Left ventricle myocardium inferior (tissue), 1 donor: ENCODE measurements at regions not wholly inside any gene's neighbourhood (a gene's known extent, or its start where the extent isn't known, plus 50 kb on each side); places are given as distances from the start of the nearest gene placed in this dataset.
"Not testable (repeated sequence)": the region's sequence is repeated elsewhere in the genome, so short reads cannot be mapped to it uniquely, and the experiment has no call there.

Experiments
- DNase-seq: peaks from one replicate; pipeline ENCODE4 v3.0.0-alpha.2; 2020
- H3K27ac ChIP-seq: fragments of 200-600 bp; replicated peaks from 2 replicates; pipeline ENCODE4 v1.8.0; 2021
- H3K27me3 ChIP-seq: fragments of 200-600 bp; 2 replicates; pipeline ENCODE4 v1.8.0; 2021; ENCODE audit warnings: low read depth
- H3K36me3 ChIP-seq: fragments of 200-600 bp; 2 replicates; pipeline ENCODE4 v1.8.0; 2021
- H3K4me1 ChIP-seq: fragments of 200-600 bp; 2 replicates; pipeline ENCODE4 v1.8.0; 2021
- H3K4me3 ChIP-seq: fragments of 200-600 bp; 2 replicates; pipeline ENCODE4 v1.8.0; 2021; ENCODE audit warnings: mild to moderate bottlenecking, moderate library complexity
- H3K9me3 ChIP-seq: fragments of 200-600 bp; replicated peaks from 2 replicates; pipeline ENCODE4 v1.8.0; 2021
- intact Hi-C: fragments of 100-400 bp; cut with micrococcal nuclease; formaldehyde crosslinking; loops from one replicate; pipeline ENCODE4 v1.11.0; 2022
- TF ChIP-seq, protein P1 (sequence below): fragments of 200-600 bp; IDR thresholded peaks from 2 replicates; pipeline ENCODE4 v1.8.0; 2021; ENCODE audit warnings: antibody characterized with exemption, mild to moderate bottlenecking, borderline replicate concordance
- donor health status: DM: no; HTN: yes; CAD: no; lungs with severe emphysema.

DNA sequence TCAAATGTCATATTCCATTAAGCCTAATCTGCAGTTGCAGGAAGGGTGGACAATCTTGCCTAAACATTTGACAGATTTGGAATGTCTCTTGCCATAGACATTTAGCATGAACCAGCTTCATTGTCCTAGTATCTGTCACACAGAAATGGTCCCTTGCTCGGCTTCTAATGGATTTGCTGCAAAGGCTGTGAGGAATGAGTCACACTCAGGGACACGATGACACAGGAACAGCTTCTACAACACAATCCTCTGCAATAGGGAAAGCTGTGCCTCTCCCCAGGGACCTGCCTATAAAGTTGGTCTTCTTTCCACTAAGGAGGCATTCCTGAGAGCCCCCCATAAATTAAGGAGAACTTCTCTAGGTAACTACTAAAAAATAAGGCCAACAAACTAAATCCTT lies 155.1 kb upstream of the L3MBTL4 start:
- no peaks in the 10 kb centered on the region for H3K4me1 ChIP-seq
- TF ChIP-seq, protein P1, sequence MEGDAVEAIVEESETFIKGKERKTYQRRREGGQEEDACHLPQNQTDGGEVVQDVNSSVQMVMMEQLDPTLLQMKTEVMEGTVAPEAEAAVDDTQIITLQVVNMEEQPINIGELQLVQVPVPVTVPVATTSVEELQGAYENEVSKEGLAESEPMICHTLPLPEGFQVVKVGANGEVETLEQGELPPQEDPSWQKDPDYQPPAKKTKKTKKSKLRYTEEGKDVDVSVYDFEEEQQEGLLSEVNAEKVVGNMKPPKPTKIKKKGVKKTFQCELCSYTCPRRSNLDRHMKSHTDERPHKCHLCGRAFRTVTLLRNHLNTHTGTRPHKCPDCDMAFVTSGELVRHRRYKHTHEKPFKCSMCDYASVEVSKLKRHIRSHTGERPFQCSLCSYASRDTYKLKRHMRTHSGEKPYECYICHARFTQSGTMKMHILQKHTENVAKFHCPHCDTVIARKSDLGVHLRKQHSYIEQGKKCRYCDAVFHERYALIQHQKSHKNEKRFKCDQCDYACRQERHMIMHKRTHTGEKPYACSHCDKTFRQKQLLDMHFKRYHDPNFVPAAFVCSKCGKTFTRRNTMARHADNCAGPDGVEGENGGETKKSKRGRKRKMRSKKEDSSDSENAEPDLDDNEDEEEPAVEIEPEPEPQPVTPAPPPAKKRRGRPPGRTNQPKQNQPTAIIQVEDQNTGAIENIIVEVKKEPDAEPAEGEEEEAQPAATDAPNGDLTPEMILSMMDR = no peak
- DNase-seq = no peak
- no peaks in the 10 kb centered on the region for H3K36me3 ChIP-seq
- intact Hi-C loops = no loop called here
- H3K4me3 ChIP-seq = no peak overlapping the region
- no peaks in the 10 kb centered on the region for H3K27me3 ChIP-seq
- no peaks in the 10 kb centered on the region for H3K9me3 ChIP-seq
- H3K27ac ChIP-seq = no peak overlapping the region

DNA sequence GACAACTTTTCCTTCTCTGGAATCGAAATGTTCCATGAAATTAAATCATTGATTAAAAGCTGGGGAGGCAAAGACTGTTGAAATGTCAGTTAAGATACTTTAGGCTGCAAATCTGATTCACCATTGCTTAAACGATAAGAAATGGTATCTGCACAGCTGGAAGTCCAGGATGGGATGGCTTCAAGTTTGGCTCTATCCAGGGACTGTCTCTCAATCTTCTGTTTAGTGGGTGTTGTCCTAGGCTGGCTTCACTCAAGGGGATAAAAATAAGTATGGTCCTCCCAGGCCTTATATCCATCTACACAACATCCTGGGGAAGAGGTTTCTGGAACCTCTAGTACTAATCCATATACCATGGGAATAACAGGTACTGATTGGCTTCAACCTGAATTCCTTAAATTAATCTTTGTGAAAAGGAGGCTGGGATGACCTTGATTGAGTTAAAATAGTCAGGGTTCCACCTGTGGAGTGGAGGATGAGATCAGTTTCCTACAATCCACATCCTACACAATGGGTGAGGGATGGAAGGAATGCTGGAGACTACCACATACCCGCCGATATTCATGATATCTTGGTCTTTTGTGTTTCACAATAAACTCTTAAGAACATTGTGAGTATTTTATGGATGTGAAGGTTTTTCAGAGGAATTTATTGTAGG lies 156.0 kb upstream of the L3MBTL4 start:
- no peaks in the 10 kb centered on the region for H3K9me3 ChIP-seq
- intact Hi-C loops = no loop called here
- H3K36me3 ChIP-seq = no peaks in the 10 kb centered on the region
- TF ChIP-seq, protein P1 = no peak
- H3K27me3 ChIP-seq = no peaks in the 10 kb centered on the region
- DNase-seq = no peak
- H3K4me3 ChIP-seq = no peak overlapping the region
- H3K4me1 ChIP-seq = no peaks in the 10 kb centered on the region
- no peak overlapping the region for H3K27ac ChIP-seq

DNA sequence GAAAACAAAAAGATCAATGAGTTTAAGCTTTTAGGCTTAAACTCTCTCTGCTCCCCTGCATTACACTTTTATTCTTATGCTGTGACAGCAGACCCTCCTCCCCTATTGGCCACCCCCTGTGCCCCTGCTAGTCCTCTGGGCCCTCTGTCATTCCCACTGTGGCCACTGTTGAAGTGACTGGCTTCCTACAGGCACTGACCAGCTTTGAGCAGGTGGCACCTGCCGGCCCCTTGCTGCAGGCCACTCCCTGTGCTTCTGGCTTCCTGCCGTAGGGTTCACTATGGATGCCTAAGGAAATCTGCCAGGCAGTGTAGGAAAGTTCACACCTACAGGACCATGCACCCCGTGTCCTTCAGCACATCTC lies 156.5 kb upstream of the L3MBTL4 start:
- Histone ChIP-seq H3K9me3 (no peaks in the 10 kb centered on the region), H3K27ac (no peak overlapping the region), H3K36me3 (no peaks in the 10 kb centered on the region), H3K27me3 (no peaks in the 10 kb centered on the region), H3K4me1 (no peaks in the 10 kb centered on the region), H3K4me3 (no peak overlapping the region)
- intact Hi-C loops = no loop called here
- no peak for DNase-seq
- TF ChIP-seq, protein P1 = no peak

DNA sequence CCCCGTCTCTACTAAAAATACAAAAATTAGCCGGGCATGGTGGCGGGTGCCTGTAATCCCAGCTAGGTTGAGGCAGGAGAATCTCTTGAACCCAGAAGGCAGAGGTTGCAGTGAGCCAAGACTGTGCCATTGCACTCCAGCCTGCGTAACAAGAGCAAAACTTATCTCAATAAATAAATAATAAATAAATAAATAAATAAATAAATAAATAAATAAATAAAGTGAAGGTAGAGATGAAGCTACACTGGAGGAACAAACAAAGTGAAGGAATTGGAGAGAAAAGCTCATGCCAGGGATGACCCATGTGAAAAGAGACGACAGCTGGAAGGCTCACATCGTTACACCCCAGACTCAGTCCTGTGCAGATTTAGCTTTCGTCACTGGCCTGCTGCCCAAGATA lies 157.3 kb upstream of the ARHGAP28 start:
- H3K27me3 ChIP-seq, DNase-seq, H3K9me3 ChIP-seq, H3K36me3 ChIP-seq, H3K4me3 ChIP-seq, H3K27ac ChIP-seq, H3K4me1 ChIP-seq, intact Hi-C loops: not testable (repeated sequence)

DNA sequence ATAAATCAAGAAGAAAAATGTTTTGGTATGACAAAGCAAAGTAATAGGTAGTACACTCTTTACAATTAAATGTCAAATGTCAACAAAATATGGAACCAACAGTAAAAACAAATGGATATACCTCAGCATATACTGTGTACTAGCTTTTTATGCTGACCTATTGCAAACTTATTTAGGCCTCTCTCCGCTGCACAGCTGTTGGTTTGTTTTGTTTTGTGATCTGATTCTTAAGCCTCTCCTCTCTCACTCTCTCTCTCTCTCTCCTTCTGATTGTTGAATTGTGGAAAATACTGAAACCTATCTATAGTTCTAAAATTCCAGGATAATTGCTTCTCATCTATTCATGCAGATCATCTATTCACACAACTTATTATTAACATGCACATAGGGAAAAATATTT lies 154.9 kb upstream of the ARHGAP28 start:
- Histone ChIP-seq H3K27me3 (no peaks in the 10 kb centered on the region), H3K4me1 (no peaks in the 10 kb centered on the region), H3K4me3 (no peak overlapping the region), H3K36me3 (no peaks in the 10 kb centered on the region), H3K27ac (no peak overlapping the region), H3K9me3 (no peaks in the 10 kb centered on the region)
- no peak for DNase-seq
- TF ChIP-seq, protein P1 = no peak
- intact Hi-C loops = no loop called here

DNA sequence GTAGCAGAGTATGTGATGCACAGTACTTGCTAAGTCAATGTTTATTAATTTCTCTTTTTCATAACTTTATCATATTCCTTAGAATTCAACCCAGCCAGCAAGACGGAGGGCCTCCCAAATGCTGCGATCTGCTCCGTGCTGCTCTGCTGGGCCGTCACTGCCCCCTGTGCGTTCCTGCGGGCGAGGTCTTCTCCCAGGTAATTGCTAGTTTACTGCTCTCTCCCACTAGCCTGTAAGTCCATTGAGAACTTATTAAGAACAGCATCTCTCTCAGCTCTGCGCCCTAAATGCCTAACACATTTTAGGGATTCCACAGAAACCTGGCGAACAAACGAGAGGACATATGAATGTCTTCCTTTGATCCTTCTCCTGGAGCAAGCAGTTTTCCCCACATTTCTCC lies 153.6 kb upstream of the ARHGAP28 start:
- intact Hi-C loops = no loop called here
- no peaks in the 10 kb centered on the region for H3K4me1 ChIP-seq
- no peaks in the 10 kb centered on the region for H3K36me3 ChIP-seq
- no peak overlapping the region for H3K27ac ChIP-seq
- TF ChIP-seq, protein P1 = no peak
- H3K9me3 ChIP-seq = no peaks in the 10 kb centered on the region
- H3K4me3 ChIP-seq = no peak overlapping the region
- no peak for DNase-seq
- no peaks in the 10 kb centered on the region for H3K27me3 ChIP-seq
